ENCODE measurements at regions not wholly inside any gene's neighbourhood (a gene's known extent, or its start where the extent isn't known, plus 50 kb on each side); places are given as distances from the start of the nearest gene placed in this dataset.

GRCh38 chr5:101932599-101932998 is 363.5 kb downstream of the SLCO4C1 start:
- Histone ChIP-seq H3K36me3 (no peaks in the 10 kb centered on the region), H3K4me3 (no peak overlapping the region), H3K27ac (no peak overlapping the region), H3K4me1 (ENCODE audit: low read depth) (no peaks in the 10 kb centered on the region), H3K27me3 (no peaks in the 10 kb centered on the region), H3K9me3 (ENCODE audit: low read depth) (no peaks in the 10 kb centered on the region)
- DNase-seq (ENCODE audit: low read depth in 1 of 2, low spot score in 1 of 2) = no peak
- TF ChIP-seq CTCF (IDR thresholded peaks at IDR 0.05; ENCODE audit: low read depth, low read length) = no peak

GRCh38 chr5:101929628-101930027 is 366.5 kb downstream of the SLCO4C1 start:
- no peak for TF ChIP-seq CTCF (IDR thresholded peaks at IDR 0.05; ENCODE audit: low read depth, low read length)
- Histone ChIP-seq H3K27me3 (no peaks in the 10 kb centered on the region), H3K4me1 (ENCODE audit: low read depth) (no peaks in the 10 kb centered on the region), H3K36me3 (no peaks in the 10 kb centered on the region), H3K27ac (no peak overlapping the region), H3K4me3 (no peak overlapping the region), H3K9me3 (ENCODE audit: low read depth) (no peaks in the 10 kb centered on the region)
- DNase-seq (ENCODE audit: low read depth in 1 of 2, low spot score in 1 of 2) = no peak

- Histone ChIP-seq H3K4me1 (ENCODE audit: low read depth) (no peaks in the 10 kb centered on the region), H3K27ac (no peak overlapping the region), H3K9me3 (ENCODE audit: low read depth) (no peaks in the 10 kb centered on the region), H3K4me3 (no peak overlapping the region), H3K27me3 (no peaks in the 10 kb centered on the region), H3K36me3 (no peaks in the 10 kb centered on the region)
- no peak for TF ChIP-seq CTCF (IDR thresholded peaks at IDR 0.05; ENCODE audit: low read depth, low read length)
- no peak for DNase-seq (ENCODE audit: low read depth in 1 of 2, low spot score in 1 of 2)
Measured at GRCh38 chr5:101917166-101917565, 378.9 kb downstream of the SLCO4C1 start.

- Histone ChIP-seq H3K4me1 (ENCODE audit: low read depth) (no peaks in the 10 kb centered on the region), H3K9me3 (ENCODE audit: low read depth) (no peaks in the 10 kb centered on the region), H3K36me3 (no peaks in the 10 kb centered on the region), H3K27me3 (no peaks in the 10 kb centered on the region), H3K27ac (no peak overlapping the region), H3K4me3 (no peak overlapping the region)
- DNase-seq (ENCODE audit: low read depth in 1 of 2, low spot score in 1 of 2) = no peak
- no peak for TF ChIP-seq CTCF (IDR thresholded peaks at IDR 0.05; ENCODE audit: low read depth, low read length)
Measured at GRCh38 chr5:101915554-101915953, 380.5 kb downstream of the SLCO4C1 start.

- H3K9me3 ChIP-seq (ENCODE audit: low read depth) = no peaks in the 10 kb centered on the region
- H3K36me3 ChIP-seq = no peaks in the 10 kb centered on the region
- no peak for DNase-seq (ENCODE audit: low read depth in 1 of 2, low spot score in 1 of 2)
- H3K27ac ChIP-seq = no peak overlapping the region
- no peaks in the 10 kb centered on the region for H3K4me1 ChIP-seq (ENCODE audit: low read depth)
- H3K27me3 ChIP-seq = no peaks in the 10 kb centered on the region
- TF ChIP-seq CTCF (IDR thresholded peaks at IDR 0.05; ENCODE audit: low read depth, low read length) = no peak
- H3K4me3 ChIP-seq = no peak overlapping the region
Measured at GRCh38 chr5:101904736-101905135, 391.3 kb downstream of the SLCO4C1 start.

- Histone ChIP-seq H3K27ac (no peak overlapping the region), H3K4me3 (no peak overlapping the region), H3K9me3 (ENCODE audit: low read depth) (no peaks in the 10 kb centered on the region), H3K36me3 (no peaks in the 10 kb centered on the region), H3K4me1 (ENCODE audit: low read depth) (no peaks in the 10 kb centered on the region), H3K27me3 (no peaks in the 10 kb centered on the region)
- no peak for TF ChIP-seq CTCF (IDR thresholded peaks at IDR 0.05; ENCODE audit: low read depth, low read length)
- peak in 1 of 2 donors; percentile 40 for DNase-seq (ENCODE audit: low read depth in 1 of 2, low spot score in 1 of 2)
Measured at GRCh38 chr5:101897914-101898313, 398.2 kb downstream of the SLCO4C1 start.

All from cardiac muscle cell (in vitro differentiated cells and primary cell).